Upper lobe of left lung (tissue), 6 donors: ENCODE measurements at regions not wholly inside any gene's neighbourhood (a gene's known extent, or its start where the extent isn't known, plus 50 kb on each side); places are given as distances from the start of the nearest gene placed in this dataset.

Experiments
- ATAC-seq, 2 donors: fragments of 200-7000 bp; cut with Tn5 transposase; one replicate each; pipeline ENCODE4 v1.9.1; 2022; ENCODE audit warnings: mild to moderate bottlenecking in 2 of 2, moderate library complexity in 2 of 2; ENCODE audit not compliant: low FRiP score in 2 of 2
- DNase-seq, 2 donors: peaks; one replicate each; pipeline ENCODE4 v3.0.0-alpha.2; 2019 to 2020
- H3K27ac ChIP-seq, 4 donors: fragments of 200-600 bp; sonication (generic); one replicate each; pipeline ENCODE4 v1.5.1; 2016 to 2019
- H3K27me3 ChIP-seq, 4 donors: fragments of 200-600 bp; sonication (generic); one replicate each; pipeline ENCODE4 v1.5.1; 2017 to 2019
- H3K36me3 ChIP-seq, 4 donors: fragments of 200-600 bp; sonication (generic); one replicate each; pipeline ENCODE4 v1.5.1; 2016 to 2019
- H3K4me1 ChIP-seq, 4 donors: fragments of 200-600 bp; sonication (generic); one replicate each; pipeline ENCODE4 v1.5.1; 2018 to 2019
- H3K4me3 ChIP-seq, 4 donors: fragments of 200-600 bp; sonication (generic); one replicate each; pipeline ENCODE4 v1.5.1; 2017 to 2019; ENCODE audit warnings: mild to moderate bottlenecking in 2 of 4, moderate library complexity in 1 of 4
- H3K9me3 ChIP-seq, 4 donors: fragments of 200-600 bp; sonication (generic); one replicate each; pipeline ENCODE4 v1.5.1; 2018 to 2019
- EP300 ChIP-seq, 4 donors: sonication (generic); formaldehyde crosslinking; IDR thresholded peaks; one replicate each; pipeline ENCODE4 v1.5.1; 2017; ENCODE audit warnings: antibody characterized with exemption in 4 of 4, control low read depth in 2 of 4
- POLR2A ChIP-seq, 4 donors: fragments of 450-650 bp; IDR thresholded peaks; one replicate each; pipeline ENCODE4 v1.5.1; 2016 to 2017; ENCODE audit warnings: antibody characterized with exemption in 4 of 4, mild to moderate bottlenecking in 2 of 4
- POLR2AphosphoS5 ChIP-seq, 2 donors: sonication (generic); formaldehyde crosslinking; IDR thresholded peaks; one replicate each; pipeline ENCODE4 v1.5.1; 2017; ENCODE audit warnings: antibody characterized with exemption in 2 of 2
- WGBS, 2 donors: methylation state at CpG; one replicate each; pipeline ENCODE4 v1.1.5; 2017 to 2018; 5-methylcytosine and 5-hydroxymethylcytosine counted together
- TF ChIP-seq, protein P1 (sequence below), 6 experiments: fragments of 450-650 bp in 4 of 6; fragments of 200-600 bp in 2 of 6; sonication (generic) in 2 of 6; IDR thresholded peaks; one replicate each; pipeline ENCODE4 v1.5.1; 2016 to 2019; ENCODE audit warnings: antibody characterized with exemption in 6 of 6
- donor health status: DM: no; HTN: no; CAD: no; lungs with moderate emphysema.
- donor health status: DM: no; HTN: yes; CAD: no; lungs with severe emphysema.

DNA sequence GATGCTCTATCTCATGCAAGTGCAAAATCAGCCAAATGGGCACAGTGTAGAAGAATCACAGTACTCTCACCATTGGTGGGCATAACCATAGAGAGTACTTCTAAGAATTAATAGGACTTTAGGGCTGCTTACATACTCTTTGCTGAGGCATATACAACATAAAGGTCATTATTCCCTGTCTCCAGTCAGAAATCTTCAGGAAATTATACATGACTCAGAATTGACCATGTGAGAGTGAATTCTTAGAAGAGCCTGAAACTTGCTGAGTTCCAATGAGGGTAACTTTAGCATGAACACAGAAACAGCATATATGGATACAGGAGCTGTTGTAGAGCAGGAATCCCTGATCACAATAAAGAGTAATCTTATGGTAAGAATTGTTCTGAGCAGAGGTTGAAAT lies 498.7 kb downstream of the TENT5A start:
- H3K27ac ChIP-seq = no peak overlapping the region
- DNase-seq (no peak), ATAC-seq (no peak)
- no peaks in the 10 kb centered on the region for H3K4me1 ChIP-seq
- peaks cover 0 to 4% (median 0%) of the 10 kb centered on the region in 4 donors for H3K9me3 ChIP-seq
- H3K36me3 ChIP-seq = no peaks in the 10 kb centered on the region
- H3K4me3 ChIP-seq = no peak overlapping the region
- TF ChIP-seq POLR2AphosphoS5 (IDR thresholded peaks at IDR 0.05) (no peak), EP300 (IDR thresholded peaks at IDR 0.05) (no peak), POLR2A (IDR thresholded peaks at IDR 0.05) (no peak)
- TF ChIP-seq, protein P1, sequence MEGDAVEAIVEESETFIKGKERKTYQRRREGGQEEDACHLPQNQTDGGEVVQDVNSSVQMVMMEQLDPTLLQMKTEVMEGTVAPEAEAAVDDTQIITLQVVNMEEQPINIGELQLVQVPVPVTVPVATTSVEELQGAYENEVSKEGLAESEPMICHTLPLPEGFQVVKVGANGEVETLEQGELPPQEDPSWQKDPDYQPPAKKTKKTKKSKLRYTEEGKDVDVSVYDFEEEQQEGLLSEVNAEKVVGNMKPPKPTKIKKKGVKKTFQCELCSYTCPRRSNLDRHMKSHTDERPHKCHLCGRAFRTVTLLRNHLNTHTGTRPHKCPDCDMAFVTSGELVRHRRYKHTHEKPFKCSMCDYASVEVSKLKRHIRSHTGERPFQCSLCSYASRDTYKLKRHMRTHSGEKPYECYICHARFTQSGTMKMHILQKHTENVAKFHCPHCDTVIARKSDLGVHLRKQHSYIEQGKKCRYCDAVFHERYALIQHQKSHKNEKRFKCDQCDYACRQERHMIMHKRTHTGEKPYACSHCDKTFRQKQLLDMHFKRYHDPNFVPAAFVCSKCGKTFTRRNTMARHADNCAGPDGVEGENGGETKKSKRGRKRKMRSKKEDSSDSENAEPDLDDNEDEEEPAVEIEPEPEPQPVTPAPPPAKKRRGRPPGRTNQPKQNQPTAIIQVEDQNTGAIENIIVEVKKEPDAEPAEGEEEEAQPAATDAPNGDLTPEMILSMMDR (IDR thresholded peaks at IDR 0.05) = no peak
- H3K27me3 ChIP-seq = no peaks in the 10 kb centered on the region

- TF ChIP-seq EP300 (IDR thresholded peaks at IDR 0.05) (no peak), POLR2A (IDR thresholded peaks at IDR 0.05) (no peak), POLR2AphosphoS5 (IDR thresholded peaks at IDR 0.05) (no peak)
- TF ChIP-seq, protein P1 (IDR thresholded peaks at IDR 0.05) = no peak
- no peak for ATAC-seq
- H3K4me3 ChIP-seq = no peak overlapping the region
- no peak overlapping the region for H3K27ac ChIP-seq
- no peak for DNase-seq
- H3K36me3 ChIP-seq = no peaks in the 10 kb centered on the region
- H3K27me3 ChIP-seq = no peaks in the 10 kb centered on the region
- 82 to 83% methylated on average over 4 of the region's 4 CpGs for WGBS, 2 donors
- H3K9me3 ChIP-seq = peaks cover 0 to 4% (median 0%) of the 10 kb centered on the region in 4 donors
- H3K4me1 ChIP-seq = no peaks in the 10 kb centered on the region
These were observed 500.2 kb downstream of the TENT5A start for GRCh38 chr6:81252231-81252630.

GRCh38 chr6:81246200-81246599 lies 506.3 kb downstream of the TENT5A start:
- Histone ChIP-seq H3K27me3 (no peaks in the 10 kb centered on the region), H3K9me3 (no peaks in the 10 kb centered on the region), H3K36me3 (no peaks in the 10 kb centered on the region), H3K4me1 (no peaks in the 10 kb centered on the region), H3K27ac (no peak overlapping the region), H3K4me3 (no peak overlapping the region)
- 80 to 82% methylated on average over 2 of the region's 2 CpGs for WGBS, 2 donors
- TF ChIP-seq POLR2AphosphoS5 (IDR thresholded peaks at IDR 0.05) = no peak
- no peak for TF ChIP-seq POLR2A (IDR thresholded peaks at IDR 0.05)
- TF ChIP-seq, protein P1 (IDR thresholded peaks at IDR 0.05) = no peak
- no peak for TF ChIP-seq EP300 (IDR thresholded peaks at IDR 0.05)
- ATAC-seq (no peak), DNase-seq (no peak)

DNA sequence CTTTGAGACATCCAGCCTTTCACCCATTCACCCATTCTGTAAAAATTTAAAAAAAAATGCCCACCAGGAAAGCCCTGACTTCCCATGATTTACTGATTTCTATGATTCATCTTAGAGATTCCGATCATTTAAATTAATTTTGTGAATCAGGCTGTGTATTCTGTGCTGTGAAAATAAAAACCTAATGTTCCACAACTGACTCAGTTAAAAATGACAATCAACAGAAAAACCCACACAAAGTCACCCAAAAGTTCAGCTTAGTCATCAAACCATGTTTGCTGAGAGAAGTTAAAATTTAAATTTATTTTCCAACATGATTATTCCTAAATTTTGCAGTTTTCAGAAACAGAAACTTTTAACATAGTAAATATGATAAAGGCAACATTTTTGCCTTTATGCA lies 509.9 kb downstream of the TENT5A start:
- Histone ChIP-seq H3K4me1 (no peaks in the 10 kb centered on the region), H3K4me3 (no peak overlapping the region), H3K9me3 (no peaks in the 10 kb centered on the region), H3K36me3 (no peaks in the 10 kb centered on the region), H3K27me3 (no peaks in the 10 kb centered on the region), H3K27ac (no peak overlapping the region)
- TF ChIP-seq POLR2A (IDR thresholded peaks at IDR 0.05) (no peak), POLR2AphosphoS5 (IDR thresholded peaks at IDR 0.05) (no peak), EP300 (IDR thresholded peaks at IDR 0.05) (no peak)
- TF ChIP-seq, protein P1 (IDR thresholded peaks at IDR 0.05) = no peak
- WGBS, 2 donors = 78 to 86% methylated on average over 1 of the region's 1 CpG
- ATAC-seq (no peak), DNase-seq (no peak)

GRCh38 chr6:81241126-81242041 lies 511.1 kb downstream of the TENT5A start:
- Histone ChIP-seq H3K9me3 (no peaks in the 10 kb centered on the region), H3K4me1 (no peaks in the 10 kb centered on the region), H3K27me3 (no peaks in the 10 kb centered on the region), H3K27ac (no peak overlapping the region), H3K36me3 (no peaks in the 10 kb centered on the region), H3K4me3 (no peak overlapping the region)
- WGBS, 2 donors = 37 to 42% methylated on average over 5 of the region's 5 CpGs
- TF ChIP-seq POLR2AphosphoS5 (IDR thresholded peaks at IDR 0.05) = no peak
- TF ChIP-seq, protein P1 (IDR thresholded peaks at IDR 0.05) = peak in 2 of 6 experiments; percentile 25 to 41
- no peak for TF ChIP-seq EP300 (IDR thresholded peaks at IDR 0.05)
- DNase-seq (no peak), ATAC-seq (no peak)
